K562 (cell line): ENCODE measurements at regions not wholly inside any gene's neighbourhood (a gene's known extent, or its start where the extent isn't known, plus 50 kb on each side); places are given as distances from the start of the nearest gene placed in this dataset.

Experiments
- ATAC-seq: fragments of 200-7000 bp; cut with Tn5 transposase; 3 replicates; pipeline ENCODE4 v1.9.1; 2020; ENCODE audit warnings: moderate library complexity
- BruUV-seq: library from RNA; stranded (reverse); fragments of 400-500 nt; replicated peaks from 2 replicates; lab custom pipeline; 2021; lab: Mats Ljungman, UMichigan
- CTCF ChIA-PET: fragments of 300-600 bp; formaldehyde crosslinking; extraction: SDS; loops from one replicate; lab custom pipeline; 2021; ENCODE audit warnings: low intra/inter-chr PET ratio; lab: Yijun Ruan, JAX
- POLR2A ChIA-PET: fragments of 300-600, 350-650 bp; sonication (Branson Sonifier 250); formaldehyde crosslinking; extraction: SDS; loops from one replicate; lab custom pipeline; 2021; ENCODE audit warnings: antibody characterized with exemption, inconsistent platforms; lab: Yijun Ruan, JAX
- DNase-seq, 4 experiments: peaks; one replicate each; pipeline versions ENCODE4 v3.0.0 to v3.0.0-alpha.2; 2011 to 2018; ENCODE audit warnings: low spot score in 3 of 4, mixed read lengths in 3 of 4; ENCODE audit errors: extremely low read depth in 1 of 4
- FAIRE-seq: peaks from 2 replicates; lab custom pipeline; 2011; peaks lifted over from hg19 to GRCh38; lab: Jason Lieb, UNC
- H2AFZ ChIP-seq: 2 replicates; pipeline ENCODE4 v1.6.0; 2011; ENCODE audit warnings: low read depth, low read length, control low read depth, inconsistent platforms
- H3K27ac ChIP-seq: fragments of 200-600 bp; 3 replicates; pipeline ENCODE4 v1.8.0; 2011; ENCODE audit warnings: low read depth, mild to moderate bottlenecking, control low read depth, inconsistent platforms, low read length, moderate library complexity, mixed read lengths; ENCODE audit errors: extremely low read depth
- H3K27me3 ChIP-seq, 2 experiments: fragments of 300-600 bp in 1 of 2; 2 replicates in 1 of 2; 3 replicates in 1 of 2; pipeline versions ENCODE4 v1.6.0 to v1.8.0; 2011; ENCODE audit warnings: inconsistent platforms in 2 of 2, low read length in 2 of 2, mild to moderate bottlenecking in 1 of 2, mixed read lengths in 1 of 2, moderate library complexity in 1 of 2; ENCODE audit not compliant: control insufficient read depth in 2 of 2, insufficient read depth in 2 of 2
- H3K36me3 ChIP-seq: fragments of 300-600 bp; 3 replicates; pipeline ENCODE4 v1.8.0; 2011; ENCODE audit warnings: mild to moderate bottlenecking, low read length, inconsistent platforms; ENCODE audit not compliant: control insufficient read depth, insufficient read depth
- H3K4me1 ChIP-seq, 2 experiments: fragments of 200-600 bp in 1 of 2; replicated peaks in 1 of 2; 2 replicates in 1 of 2; 3 replicates in 1 of 2; pipeline versions ENCODE4 v1.5.1 to v1.8.0; 2011; ENCODE audit warnings: inconsistent platforms in 2 of 2, low read length in 2 of 2, mild to moderate bottlenecking in 1 of 2, mixed read lengths in 1 of 2, moderate library complexity in 1 of 2; ENCODE audit not compliant: control insufficient read depth in 2 of 2, insufficient read depth in 2 of 2
- H3K4me2 ChIP-seq: 2 replicates; pipeline ENCODE4 v1.6.1; 2011; ENCODE audit warnings: low read length, control low read depth, inconsistent platforms, mixed read lengths; ENCODE audit not compliant: insufficient read depth
- H3K4me3 ChIP-seq: fragments of 200-600 bp; sonication (generic), shearing (Covaris generic); 2 replicates; pipeline ENCODE4 v1.5.1; 2016; ENCODE audit warnings: control low read depth, inconsistent platforms
- H3K79me2 ChIP-seq: fragments of 200-600 bp; 3 replicates; pipeline ENCODE4 v1.8.0; 2011; ENCODE audit warnings: low read length, inconsistent platforms; ENCODE audit not compliant: control insufficient read depth, insufficient read depth
- H3K9ac ChIP-seq, 2 experiments: 2 replicates each; pipeline versions ENCODE4 v1.6.0 to v1.6.1; 2011; ENCODE audit warnings: low read depth in 2 of 2, low read length in 2 of 2, control low read depth in 1 of 2, inconsistent platforms in 1 of 2, mild to moderate bottlenecking in 1 of 2, mixed read lengths in 1 of 2; ENCODE audit not compliant: insufficient read depth in 1 of 2
- H3K9me1 ChIP-seq: one replicate; pipeline ENCODE4 v1.6.0; 2011; ENCODE audit warnings: inconsistent platforms, mild to moderate bottlenecking, low read length, moderate library complexity; ENCODE audit not compliant: control insufficient read depth, insufficient read depth
- H3K9me3 ChIP-seq: replicated peaks from 2 replicates; pipeline ENCODE4 v1.5.1; 2011; ENCODE audit warnings: low read depth, low read length, inconsistent platforms; ENCODE audit not compliant: control insufficient read depth, insufficient read depth
- H4K20me1 ChIP-seq: replicated peaks from 2 replicates; pipeline ENCODE4 v1.6.1; 2011; ENCODE audit warnings: low read length, inconsistent platforms, mixed read lengths; ENCODE audit not compliant: control insufficient read depth, insufficient read depth
- CEBPB ChIP-seq: fragments of 450-650 bp; IDR thresholded peaks from 2 replicates; pipeline ENCODE4 v1.6.1; 2016; ENCODE audit warnings: missing genetic modification characterization, missing compliant biosample characterization
- KLF16 ChIP-seq: IDR thresholded peaks from 2 replicates; pipeline ENCODE4 v1.6.1; 2016; ENCODE audit warnings: antibody characterized with exemption
- NEUROD1 ChIP-seq: fragments of 150-350 bp; IDR thresholded peaks from 2 replicates; pipeline ENCODE4 v1.6.1; 2014; ENCODE audit warnings: borderline replicate concordance, low read length, low read depth; ENCODE audit not compliant: partially characterized antibody
- NFIC ChIP-seq: fragments of 450-650 bp; IDR thresholded peaks from 2 replicates; pipeline ENCODE4 v1.6.1; 2017; ENCODE audit warnings: mild to moderate bottlenecking, inconsistent platforms
- REST ChIP-seq, 2 experiments: fragments of 450-650 bp; formaldehyde crosslinking in 1 of 2; IDR thresholded peaks; 2 replicates each; pipeline versions ENCODE4 v1.4.0 to v1.6.1; 2014 to 2020; ENCODE audit warnings: mild to moderate bottlenecking in 2 of 2, borderline replicate concordance in 1 of 2, low read depth in 1 of 2
- TSHZ1 ChIP-seq: fragments of 250-450 bp; sonication (Bioruptor Pico); IDR thresholded peaks from 2 replicates; pipeline ENCODE4 v1.4.0; 2020; ENCODE audit warnings: mild to moderate bottlenecking, moderate library complexity
- in situ Hi-C: fragments of 300-500 bp; cut with MboI; formaldehyde crosslinking; loops from 4 replicates; pipeline ENCODE4 v1.15.0; 2018; ENCODE audit warnings: inconsistent platforms, mixed read lengths
- intact Hi-C: fragments of 100-400 bp; cut with micrococcal nuclease; formaldehyde crosslinking; loops from 2 replicates; pipeline ENCODE4 v1.14.2; 2022
- TF ChIP-seq, protein P1 (sequence below): fragments of 250-450 bp; sonication (Bioruptor Pico); IDR thresholded peaks from 2 replicates; pipeline ENCODE4 v1.4.0; 2020; ENCODE audit warnings: mild to moderate bottlenecking, moderate library complexity
- TF ChIP-seq, protein P2 (sequence below): sonication (generic); formaldehyde crosslinking; IDR thresholded peaks from 2 replicates; pipeline ENCODE4 v1.8.0; 2022; ENCODE audit warnings: mild to moderate bottlenecking, missing genetic modification reagents

DNA sequence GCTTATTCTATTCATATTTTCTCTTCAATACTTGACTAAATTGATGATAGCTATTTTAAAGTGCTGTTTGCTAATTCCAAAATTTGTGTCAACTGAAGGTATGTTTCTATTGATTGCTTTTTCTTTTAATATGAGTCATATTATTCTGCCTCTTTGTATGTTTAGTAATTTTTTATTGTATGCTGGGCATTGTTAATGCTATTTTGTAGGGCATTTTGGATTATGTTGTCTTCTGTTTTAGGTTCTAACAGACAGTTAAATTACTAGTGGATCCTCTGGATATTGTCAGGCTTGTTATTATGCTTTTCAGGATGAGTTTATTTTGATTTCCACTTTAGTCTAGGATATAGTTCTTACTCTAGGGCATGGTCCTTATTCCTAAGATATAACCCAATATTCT is 55.6 kb downstream of the C1QL2 start:
- intact Hi-C loops (no loop called here), in situ Hi-C loops (no loop called here)
- FAIRE-seq: no peak
- TF ChIP-seq NFIC (no peak), CEBPB (no peak), REST (IDR thresholded peaks at IDR 0.05; ENCODE audit: borderline replicate concordance) (no peak), REST (CRISPR knock-in tag; IDR thresholded peaks at IDR 0.05; ENCODE audit: low read depth) (no peak), NEUROD1 (no peak), TSHZ1 (CRISPR knock-in tag) (no peak), KLF16 (no peak)
- TF ChIP-seq, protein P1, sequence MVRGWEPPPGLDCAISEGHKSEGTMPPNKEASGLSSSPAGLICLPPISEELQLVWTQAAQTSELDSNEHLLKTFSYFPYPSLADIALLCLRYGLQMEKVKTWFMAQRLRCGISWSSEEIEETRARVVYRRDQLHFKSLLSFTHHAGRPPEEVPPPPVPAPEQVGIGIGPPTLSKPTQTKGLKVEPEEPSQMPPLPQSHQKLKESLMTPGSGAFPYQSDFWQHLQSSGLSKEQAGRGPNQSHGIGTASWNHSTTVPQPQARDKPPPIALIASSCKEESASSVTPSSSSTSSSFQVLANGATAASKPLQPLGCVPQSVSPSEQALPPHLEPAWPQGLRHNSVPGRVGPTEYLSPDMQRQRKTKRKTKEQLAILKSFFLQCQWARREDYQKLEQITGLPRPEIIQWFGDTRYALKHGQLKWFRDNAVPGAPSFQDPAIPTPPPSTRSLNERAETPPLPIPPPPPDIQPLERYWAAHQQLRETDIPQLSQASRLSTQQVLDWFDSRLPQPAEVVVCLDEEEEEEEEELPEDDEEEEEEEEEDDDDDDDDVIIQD (CRISPR knock-in tag): no peak
- TF ChIP-seq, protein P2, sequence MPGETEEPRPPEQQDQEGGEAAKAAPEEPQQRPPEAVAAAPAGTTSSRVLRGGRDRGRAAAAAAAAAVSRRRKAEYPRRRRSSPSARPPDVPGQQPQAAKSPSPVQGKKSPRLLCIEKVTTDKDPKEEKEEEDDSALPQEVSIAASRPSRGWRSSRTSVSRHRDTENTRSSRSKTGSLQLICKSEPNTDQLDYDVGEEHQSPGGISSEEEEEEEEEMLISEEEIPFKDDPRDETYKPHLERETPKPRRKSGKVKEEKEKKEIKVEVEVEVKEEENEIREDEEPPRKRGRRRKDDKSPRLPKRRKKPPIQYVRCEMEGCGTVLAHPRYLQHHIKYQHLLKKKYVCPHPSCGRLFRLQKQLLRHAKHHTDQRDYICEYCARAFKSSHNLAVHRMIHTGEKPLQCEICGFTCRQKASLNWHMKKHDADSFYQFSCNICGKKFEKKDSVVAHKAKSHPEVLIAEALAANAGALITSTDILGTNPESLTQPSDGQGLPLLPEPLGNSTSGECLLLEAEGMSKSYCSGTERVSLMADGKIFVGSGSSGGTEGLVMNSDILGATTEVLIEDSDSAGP (CRISPR knock-in tag): no peak

More for the DNA sequence above, 55.6 kb downstream of the C1QL2 start:
- CTCF ChIA-PET: no interaction called here
- DNase-seq (no peak), ATAC-seq (no peak)
- Histone ChIP-seq H3K36me3 (no peaks in the 10 kb centered on the region), H2AFZ (no peak overlapping the region), H3K9ac (no peak overlapping the region), H3K27ac (no peak overlapping the region), H3K9me3 (no peaks in the 10 kb centered on the region), H3K27me3 (no peaks in the 10 kb centered on the region), H3K79me2 (no peaks in the 10 kb centered on the region), H4K20me1 (no peaks in the 10 kb centered on the region), H3K4me1 (no peaks in the 10 kb centered on the region), H3K4me3 (no peak overlapping the region), H3K4me2 (no peak overlapping the region), H3K9me1 (no peaks in the 10 kb centered on the region)
- POLR2A ChIA-PET: no interaction called here
- no TSS peak for BruUV-seq
